ENCODE measurements at regions not wholly inside any gene's neighbourhood (a gene's known extent, or its start where the extent isn't known, plus 50 kb on each side); places are given as distances from the start of the nearest gene placed in this dataset.

DNA sequence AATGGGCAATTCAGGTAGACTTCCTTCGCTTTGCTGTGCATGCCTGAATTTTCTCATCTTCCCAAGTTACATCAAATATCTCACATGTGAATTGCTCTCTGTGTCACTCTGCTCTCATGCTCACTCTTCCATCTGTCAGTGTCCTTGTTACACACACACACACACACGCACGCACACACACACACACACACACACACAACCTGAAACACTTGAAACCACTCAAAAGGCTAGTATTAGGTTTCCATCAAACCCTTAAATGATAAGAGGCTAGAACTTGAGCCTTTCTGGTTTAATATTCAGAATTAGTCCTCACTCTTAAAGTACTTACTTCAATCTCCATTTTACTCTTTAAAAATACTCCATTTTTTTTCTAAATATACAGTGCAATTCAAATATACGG, 282.4 kb downstream of the C11orf87 start:
- TF ChIP-seq FOXA1 (IDR thresholded peaks at IDR 0.05) = no peak
- no peak for TF ChIP-seq FOXM1 (IDR thresholded peaks at IDR 0.05; ENCODE audit: borderline replicate concordance)
- TF ChIP-seq SP1 (IDR thresholded peaks at IDR 0.05) = no peak
